Heart left ventricle (tissue), 13 donors: ENCODE measurements at regions not wholly inside any gene's neighbourhood (a gene's known extent, or its start where the extent isn't known, plus 50 kb on each side); places are given as distances from the start of the nearest gene placed in this dataset.

ENCODE experiments used
- CTCF ChIP-seq, 12 donors: fragments of 200-600 bp; sonication (generic) in 4 of 12; IDR thresholded peaks; one replicate each; pipeline versions ENCODE4 v1.5.0 to v1.8.0; 2018 to 2022; ENCODE audit warnings: antibody characterized with exemption in 12 of 12, mild to moderate bottlenecking in 5 of 12
- POLR2A ChIP-seq, 2 donors: fragments of 450-650 bp; IDR thresholded peaks; one replicate each; pipeline ENCODE4 v1.6.1; 2017; ENCODE audit warnings: antibody characterized with exemption in 2 of 2, mild to moderate bottlenecking in 2 of 2, moderate library complexity in 2 of 2
- donor health status: ischemic (EF 13 %, LVEDD 7.1; RV severe dilation, severe dysfunction).
- donor health status: DM: no; HTN: yes; CAD: no.
- donor health status: DM: no; HTN: no; CAD: no.
- donor health status: ischemic (EF 25% LVEDD 6.9; RV normal size, moderate dysfunction).
- donor health status: ischemic (EF 25% LVEDD 5.7; RV mildly dilated, moderate dysfunction).
- donor health status: ischemic (EF 35%, LVEDD 5.7; RV mildly dilated, moderate dysfunction).
- donor health status: nonischemic (EF 11% LVEDD 7.7; RV severe dilation, severe dysfunction).
- donor health status: DM: yes; HTN: yes; CAD: no.
- donor health status: PGD.
- donor health status: ischemic (EF 29% LVEDD 5.4; RV normal size, mild dysfunction).
- donor health status: nonischemic (EF 23%, LVEDD 6.1; RV moderate dilation, normal function).

GRCh38 chr9:102087141-102087540, 348.7 kb upstream of the GRIN3A start:
- no peak for TF ChIP-seq CTCF (IDR thresholded peaks at IDR 0.05)
- no peak for TF ChIP-seq POLR2A (IDR thresholded peaks at IDR 0.05)
